GM12892 (cell line): ENCODE measurements at regions not wholly inside any gene's neighbourhood (a gene's known extent, or its start where the extent isn't known, plus 50 kb on each side); places are given as distances from the start of the nearest gene placed in this dataset.

ENCODE experiments used
- POLR2A ChIP-seq: IDR thresholded peaks from 2 replicates; pipeline ENCODE4 v1.6.1; 2011; ENCODE audit warnings: low read depth, low read length, control low read depth
- POLR2AphosphoS5 ChIP-seq: IDR thresholded peaks from 2 replicates; pipeline ENCODE4 v1.6.1; 2011; ENCODE audit warnings: low read depth, low read length, control low read depth

- TF ChIP-seq POLR2A (no peak), POLR2AphosphoS5 (no peak)
These were observed 403.6 kb downstream of the CD83 start for GRCh38 chr6:14521141-14521540.
